Osteoblast (primary cell): ENCODE measurements at regions not wholly inside any gene's neighbourhood (a gene's known extent, or its start where the extent isn't known, plus 50 kb on each side); places are given as distances from the start of the nearest gene placed in this dataset.

Source experiments
- DNase-seq: peaks from one replicate; pipeline ENCODE4 v3.0.0; 2011; ENCODE audit warnings: low spot score, mixed read lengths; ENCODE audit not compliant: insufficient read length; ENCODE audit errors: missing footprints
- H2AFZ ChIP-seq: 2 replicates; pipeline ENCODE4 v1.6.0; 2011; ENCODE audit warnings: mild to moderate bottlenecking, low read length
- H3K27ac ChIP-seq: 2 replicates; pipeline ENCODE4 v1.5.1; 2011; ENCODE audit warnings: mild to moderate bottlenecking, low read depth, low read length, moderate library complexity
- H3K27me3 ChIP-seq: 2 replicates; pipeline ENCODE4 v1.6.0; 2012; ENCODE audit warnings: mild to moderate bottlenecking, control low read depth, inconsistent platforms, low read length, moderate library complexity; ENCODE audit not compliant: insufficient read depth
- H3K36me3 ChIP-seq: 2 replicates; pipeline ENCODE4 v1.5.1; 2011; ENCODE audit warnings: mild to moderate bottlenecking, low read length, control low read depth, moderate library complexity; ENCODE audit not compliant: insufficient read depth
- H3K4me1 ChIP-seq: 2 replicates; pipeline ENCODE4 v1.5.1; 2011; ENCODE audit warnings: mild to moderate bottlenecking, low read length, control low read depth, moderate library complexity; ENCODE audit not compliant: insufficient read depth
- H3K4me2 ChIP-seq: 2 replicates; pipeline ENCODE4 v1.6.0; 2011; ENCODE audit warnings: mild to moderate bottlenecking, low read length; ENCODE audit not compliant: insufficient read depth
- H3K4me3 ChIP-seq: fragments of 200-600 bp; sonication (generic); 3 replicates; pipeline ENCODE4 v1.5.1; 2012; ENCODE audit warnings: mild to moderate bottlenecking, low read length, inconsistent platforms; ENCODE audit not compliant: insufficient read depth
- H3K79me2 ChIP-seq: 2 replicates; pipeline ENCODE4 v1.6.0; 2012; ENCODE audit warnings: mild to moderate bottlenecking, low read length, control low read depth, inconsistent platforms; ENCODE audit not compliant: insufficient read depth
- H3K9me3 ChIP-seq: 2 replicates; pipeline ENCODE4 v1.5.1; 2011; ENCODE audit warnings: low read depth, low read length, control low read depth
- H4K20me1 ChIP-seq: 2 replicates; pipeline ENCODE4 v1.6.0; 2012; ENCODE audit warnings: mild to moderate bottlenecking, low read length, control low read depth; ENCODE audit not compliant: insufficient read depth
- TF ChIP-seq, protein P1 (sequence below): IDR thresholded peaks from 2 replicates; pipeline ENCODE4 v1.5.1; 2011; ENCODE audit warnings: mild to moderate bottlenecking, low read depth, low read length, moderate library complexity; ENCODE audit errors: extremely low read depth

DNA sequence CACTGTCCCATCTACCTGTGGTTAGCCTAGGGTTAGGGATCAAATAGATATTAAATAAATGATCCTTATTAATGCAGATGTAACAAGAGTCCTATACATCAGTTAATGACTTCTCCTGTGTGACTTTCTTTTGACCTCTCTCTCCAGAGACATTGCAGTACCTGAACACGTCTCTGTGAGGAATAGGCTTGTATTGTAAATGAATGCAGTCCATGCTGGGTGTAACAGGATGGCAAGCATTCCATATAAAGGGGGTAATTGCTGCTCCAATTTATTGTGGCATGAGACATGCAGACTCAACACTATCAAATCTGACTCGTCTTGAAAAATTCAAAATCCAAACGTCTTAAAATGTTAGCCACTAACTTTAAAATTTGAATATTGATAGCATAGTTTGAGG, 189.5 kb downstream of the PRDM2 start:
- no peak overlapping the region for H3K27ac ChIP-seq
- peaks cover 20% of the 10 kb centered on the region for H3K27me3 ChIP-seq
- no peaks in the 10 kb centered on the region for H3K79me2 ChIP-seq
- H3K4me2 ChIP-seq, result no peak overlapping the region
- TF ChIP-seq, protein P1, sequence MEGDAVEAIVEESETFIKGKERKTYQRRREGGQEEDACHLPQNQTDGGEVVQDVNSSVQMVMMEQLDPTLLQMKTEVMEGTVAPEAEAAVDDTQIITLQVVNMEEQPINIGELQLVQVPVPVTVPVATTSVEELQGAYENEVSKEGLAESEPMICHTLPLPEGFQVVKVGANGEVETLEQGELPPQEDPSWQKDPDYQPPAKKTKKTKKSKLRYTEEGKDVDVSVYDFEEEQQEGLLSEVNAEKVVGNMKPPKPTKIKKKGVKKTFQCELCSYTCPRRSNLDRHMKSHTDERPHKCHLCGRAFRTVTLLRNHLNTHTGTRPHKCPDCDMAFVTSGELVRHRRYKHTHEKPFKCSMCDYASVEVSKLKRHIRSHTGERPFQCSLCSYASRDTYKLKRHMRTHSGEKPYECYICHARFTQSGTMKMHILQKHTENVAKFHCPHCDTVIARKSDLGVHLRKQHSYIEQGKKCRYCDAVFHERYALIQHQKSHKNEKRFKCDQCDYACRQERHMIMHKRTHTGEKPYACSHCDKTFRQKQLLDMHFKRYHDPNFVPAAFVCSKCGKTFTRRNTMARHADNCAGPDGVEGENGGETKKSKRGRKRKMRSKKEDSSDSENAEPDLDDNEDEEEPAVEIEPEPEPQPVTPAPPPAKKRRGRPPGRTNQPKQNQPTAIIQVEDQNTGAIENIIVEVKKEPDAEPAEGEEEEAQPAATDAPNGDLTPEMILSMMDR, result no peak
- H3K4me1 ChIP-seq, result no peaks in the 10 kb centered on the region
- no peaks in the 10 kb centered on the region for H4K20me1 ChIP-seq
- no peaks in the 10 kb centered on the region for H3K9me3 ChIP-seq
- DNase-seq, result no peak
- H3K4me3 ChIP-seq, result no peak overlapping the region
- no peak overlapping the region for H2AFZ ChIP-seq
- H3K36me3 ChIP-seq, result no peaks in the 10 kb centered on the region

DNA sequence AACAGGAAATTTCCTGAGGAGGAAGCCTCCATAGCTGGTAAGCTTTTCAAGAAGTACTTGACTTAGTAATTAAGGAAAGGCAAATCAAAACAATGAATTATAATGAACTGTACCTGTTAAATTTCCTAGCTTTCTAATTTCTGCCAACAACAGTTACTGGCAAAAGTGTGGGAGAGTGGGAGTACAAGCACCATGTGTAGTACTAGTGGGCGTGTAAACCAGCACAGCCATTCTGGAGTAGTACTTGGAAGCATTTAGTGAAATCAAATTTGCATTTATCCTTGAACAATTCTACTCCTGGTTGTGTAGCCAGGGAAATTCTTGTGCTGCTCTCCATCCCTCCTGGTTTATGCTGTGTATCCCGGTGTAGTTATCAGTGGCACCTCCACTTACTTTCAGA, 190.8 kb downstream of the PRDM2 start:
- Histone ChIP-seq H3K36me3 (no peaks in the 10 kb centered on the region), H4K20me1 (no peaks in the 10 kb centered on the region), H3K9me3 (no peaks in the 10 kb centered on the region), H3K4me3 (no peak overlapping the region), H3K27me3 (peaks cover 29% of the 10 kb centered on the region), H2AFZ (no peak overlapping the region), H3K4me1 (no peaks in the 10 kb centered on the region), H3K79me2 (no peaks in the 10 kb centered on the region), H3K27ac (no peak overlapping the region), H3K4me2 (no peak overlapping the region)
- DNase-seq, result no peak
- TF ChIP-seq, protein P1, result no peak

GRCh38 chr1:13892198-13892597, 192.2 kb downstream of the PRDM2 start:
- no peak overlapping the region for H3K4me2 ChIP-seq
- no peaks in the 10 kb centered on the region for H3K4me1 ChIP-seq
- no peak overlapping the region for H2AFZ ChIP-seq
- no peaks in the 10 kb centered on the region for H3K79me2 ChIP-seq
- H3K27ac ChIP-seq, result no peak overlapping the region
- no peaks in the 10 kb centered on the region for H3K9me3 ChIP-seq
- H3K27me3 ChIP-seq, result peaks cover 30% of the 10 kb centered on the region
- TF ChIP-seq, protein P1, result no peak
- no peak overlapping the region for H3K4me3 ChIP-seq
- peak; percentile 57 for DNase-seq
- no peaks in the 10 kb centered on the region for H3K36me3 ChIP-seq
- H4K20me1 ChIP-seq, result no peaks in the 10 kb centered on the region

DNA sequence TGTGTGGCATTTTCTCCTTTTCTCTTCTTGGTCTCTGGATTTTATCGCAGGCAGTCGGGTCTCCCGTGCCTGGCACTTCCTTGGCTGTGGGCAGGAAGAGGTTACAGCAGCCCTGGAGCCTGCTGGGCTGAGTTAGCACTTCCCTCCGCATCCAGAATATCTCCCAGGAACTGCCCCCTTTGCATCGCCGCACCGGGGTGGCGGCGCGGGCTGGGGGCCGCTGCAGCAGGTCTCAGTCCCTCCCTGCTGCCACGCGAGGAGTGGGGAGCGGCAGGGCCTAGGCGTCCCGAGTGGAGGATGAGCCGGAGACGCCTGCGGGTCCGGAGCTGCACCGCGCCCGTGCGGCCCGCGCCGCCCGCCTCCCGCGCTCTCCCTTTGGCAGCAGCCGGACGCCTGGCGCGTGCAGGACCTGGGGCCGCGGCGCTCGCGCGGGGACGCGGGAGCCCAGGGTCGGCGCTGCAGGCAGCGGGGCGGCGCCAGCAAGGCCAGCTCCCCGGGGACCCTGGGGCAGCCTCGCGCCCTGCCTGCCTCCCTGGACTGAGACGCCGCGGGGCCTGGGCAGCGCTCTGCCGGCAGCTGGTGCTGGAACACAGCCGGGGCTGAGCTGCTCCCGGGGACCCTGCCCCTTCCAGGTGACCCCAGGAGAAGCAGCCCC, 192.8 kb downstream of the PRDM2 start:
- Histone ChIP-seq H3K4me1 (no peaks in the 10 kb centered on the region), H4K20me1 (no peaks in the 10 kb centered on the region), H3K27ac (no peak overlapping the region), H3K9me3 (no peaks in the 10 kb centered on the region), H3K27me3 (peaks cover 31% of the 10 kb centered on the region), H2AFZ (no peak overlapping the region), H3K4me3 (peak overlapping the region; percentile 51), H3K79me2 (no peaks in the 10 kb centered on the region), H3K36me3 (no peaks in the 10 kb centered on the region), H3K4me2 (peak overlapping the region; percentile 39)
- DNase-seq, result peak; percentile 83
- TF ChIP-seq, protein P1, result no peak
